Pancreas (tissue), 10 donors: ENCODE measurements at regions not wholly inside any gene's neighbourhood (a gene's known extent, or its start where the extent isn't known, plus 50 kb on each side); places are given as distances from the start of the nearest gene placed in this dataset.
"Not testable (repeated sequence)": the region's sequence is repeated elsewhere in the genome, so short reads cannot be mapped to it uniquely, and the experiment has no call there.

Experiments
- ATAC-seq, 4 donors: fragments of 200-7000 bp; cut with Tn5 transposase; one replicate each; pipeline versions ENCODE4 v1.8.0 to v1.9.1; 2020; ENCODE audit warnings: mild to moderate bottlenecking in 4 of 4, moderate library complexity in 4 of 4
- DNase-seq, 6 donors: peaks; one replicate each; pipeline ENCODE4 v3.0.0-alpha.2; 2020
- FAIRE-seq: peaks from 2 replicates; lab custom pipeline; 2012; peaks lifted over from hg19 to GRCh38; lab: Jason Lieb, UNC
- H3K27ac ChIP-seq, 4 donors: fragments of 200-600 bp; sonication (generic); 1 replicate in 3 of 4; 2 replicates in 1 of 4; pipeline versions ENCODE4 v1.5.0 to v1.8.0; 2020
- H3K27me3 ChIP-seq, 4 donors: fragments of 200-600 bp; one replicate each; pipeline ENCODE4 v1.8.0; 2021
- H3K36me3 ChIP-seq, 3 donors: fragments of 200-600 bp; sonication (generic) in 1 of 3; one replicate each; pipeline versions ENCODE4 v1.5.0 to v1.8.0; 2020 to 2021
- H3K4me1 ChIP-seq, 3 donors: fragments of 200-600 bp; one replicate each; pipeline ENCODE4 v1.8.0; 2021
- H3K4me3 ChIP-seq, 4 donors: fragments of 200-600 bp; sonication (generic) in 2 of 4; one replicate each; pipeline versions ENCODE4 v1.5.0 to v1.8.0; 2020 to 2021
- H3K9me3 ChIP-seq, 4 donors: fragments of 200-600 bp; one replicate each; pipeline ENCODE4 v1.8.0; 2021
- WGBS, 2 donors: extraction: QIAGEN DNeasy Blood & Tissue Kit; methylation state at CpG; one replicate each; pipeline ENCODE4 v1.1.7; 2013; 5-methylcytosine and 5-hydroxymethylcytosine counted together
- intact Hi-C, 3 donors: fragments of 100-400 bp; cut with DNase I; formaldehyde crosslinking; loops; one replicate each; pipeline versions ENCODE4 v1.11.1 to v1.14.2; 2022
- TF ChIP-seq, protein P1 (sequence below), 4 donors: fragments of 200-600 bp; sonication (generic) in 3 of 4; IDR thresholded peaks; one replicate each; pipeline versions ENCODE4 v1.5.0 to v1.8.0; 2021; ENCODE audit warnings: antibody characterized with exemption in 4 of 4
- donor health status: healthy with polysubstance abuse.
- donor health status: DM: no; HTN: no; CAD: no; lungs with moderate emphysema.
- donor health status: DM: no; HTN: no; CAD: no.
- donor health status: control.
- donor health status: control.
- donor health status: Bipolar disorder and iron deficiency.
- donor health status: DM: yes; HTN: yes; CAD: no.
- donor health status: DM: no; HTN: no; CAD: no.
- donor health status: DM: no; HTN: no; CAD: no.
- donor health status: DM: yes; HTN: yes; CAD: no.

DNA sequence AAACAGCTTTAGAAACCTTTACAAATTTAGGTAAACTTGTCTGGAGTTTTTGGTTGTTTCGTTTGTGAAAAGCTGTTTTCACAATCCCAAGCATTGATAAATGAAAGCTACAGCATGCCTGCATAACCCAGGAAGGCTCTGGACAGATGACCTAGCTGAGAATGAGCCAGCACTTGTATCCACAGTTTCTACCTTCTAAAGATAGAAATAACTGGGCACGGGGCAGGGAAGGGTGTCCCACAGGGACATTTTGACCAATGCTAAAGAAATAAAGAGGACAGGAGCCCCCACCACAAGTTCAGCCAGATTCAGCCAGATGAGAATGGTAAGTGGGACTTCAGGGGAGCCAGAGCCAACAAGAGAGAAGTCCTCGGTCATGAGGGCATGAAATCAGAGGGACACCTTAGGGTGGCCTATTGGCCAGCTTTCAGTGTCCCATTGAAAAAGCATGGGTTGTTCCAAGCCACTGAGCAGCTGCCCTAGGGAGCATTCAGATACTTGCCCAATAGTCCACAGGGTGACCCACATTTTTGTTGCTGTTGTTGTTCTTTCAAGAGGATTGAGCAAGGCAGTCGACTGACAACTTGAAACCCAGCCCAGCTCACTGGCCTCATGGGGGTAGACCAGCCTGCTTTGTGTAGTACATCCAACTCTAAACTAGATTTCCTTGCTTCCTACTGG is 140.3 kb upstream of the NUDT4 start:
- Histone ChIP-seq H3K9me3 (no peaks in the 10 kb centered on the region), H3K27me3 (no peaks in the 10 kb centered on the region), H3K4me1 (no peaks in the 10 kb centered on the region), H3K27ac (no peak overlapping the region), H3K36me3 (no peaks in the 10 kb centered on the region), H3K4me3 (no peak overlapping the region)
- FAIRE-seq (no peak), ATAC-seq (peak in 2 of 4 donors; percentile 10 to 25), DNase-seq (no peak)
- TF ChIP-seq, protein P1, sequence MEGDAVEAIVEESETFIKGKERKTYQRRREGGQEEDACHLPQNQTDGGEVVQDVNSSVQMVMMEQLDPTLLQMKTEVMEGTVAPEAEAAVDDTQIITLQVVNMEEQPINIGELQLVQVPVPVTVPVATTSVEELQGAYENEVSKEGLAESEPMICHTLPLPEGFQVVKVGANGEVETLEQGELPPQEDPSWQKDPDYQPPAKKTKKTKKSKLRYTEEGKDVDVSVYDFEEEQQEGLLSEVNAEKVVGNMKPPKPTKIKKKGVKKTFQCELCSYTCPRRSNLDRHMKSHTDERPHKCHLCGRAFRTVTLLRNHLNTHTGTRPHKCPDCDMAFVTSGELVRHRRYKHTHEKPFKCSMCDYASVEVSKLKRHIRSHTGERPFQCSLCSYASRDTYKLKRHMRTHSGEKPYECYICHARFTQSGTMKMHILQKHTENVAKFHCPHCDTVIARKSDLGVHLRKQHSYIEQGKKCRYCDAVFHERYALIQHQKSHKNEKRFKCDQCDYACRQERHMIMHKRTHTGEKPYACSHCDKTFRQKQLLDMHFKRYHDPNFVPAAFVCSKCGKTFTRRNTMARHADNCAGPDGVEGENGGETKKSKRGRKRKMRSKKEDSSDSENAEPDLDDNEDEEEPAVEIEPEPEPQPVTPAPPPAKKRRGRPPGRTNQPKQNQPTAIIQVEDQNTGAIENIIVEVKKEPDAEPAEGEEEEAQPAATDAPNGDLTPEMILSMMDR (IDR thresholded peaks at IDR 0.05) = no peak
- WGBS, 2 donors = 74 to 77% methylated on average over 4 of the region's 4 CpGs
- intact Hi-C loops = no loop called here

DNA sequence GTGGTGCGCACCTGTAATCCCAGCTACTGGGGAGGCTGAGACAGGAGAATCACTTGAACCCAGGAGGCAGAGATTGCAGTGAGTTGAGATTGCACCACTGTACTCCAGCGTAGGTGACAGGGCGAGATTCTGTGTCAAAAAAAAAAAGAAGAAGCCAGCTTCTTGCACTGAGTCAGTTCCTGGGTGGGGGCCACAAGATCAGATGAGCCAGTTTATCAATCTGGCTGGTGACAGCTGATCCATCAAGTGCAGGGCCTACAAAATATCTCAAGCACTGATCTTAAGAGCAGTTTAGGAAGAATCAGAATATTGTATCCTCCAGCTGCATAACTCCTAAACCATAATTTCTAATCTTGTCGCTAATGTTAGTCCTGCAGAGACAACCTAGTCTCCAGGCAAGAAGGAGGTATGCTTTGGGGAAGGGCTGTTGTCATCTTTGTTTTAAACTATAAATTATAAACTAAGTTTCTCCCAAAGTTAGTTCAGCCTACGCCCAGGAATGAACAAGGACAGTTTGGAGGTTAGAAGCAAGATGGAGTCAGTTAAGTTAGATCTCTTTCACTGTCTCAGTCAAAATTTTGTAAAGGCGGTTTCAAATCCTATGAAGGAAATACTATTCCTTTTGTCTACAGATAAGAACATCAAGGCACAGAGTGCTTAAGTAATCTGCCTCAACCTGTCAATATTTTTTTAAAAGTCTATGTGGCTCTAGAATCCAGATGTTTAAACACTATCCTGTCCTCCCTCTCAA is 139.0 kb upstream of the NUDT4 start:
- H3K36me3 ChIP-seq, H3K9me3 ChIP-seq, FAIRE-seq, H3K4me1 ChIP-seq, H3K27ac ChIP-seq, ATAC-seq, H3K4me3 ChIP-seq, DNase-seq, H3K27me3 ChIP-seq, intact Hi-C loops: not testable (repeated sequence)
- 95 to 97% methylated on average over 6 of the region's 6 CpGs for WGBS, 2 donors

DNA sequence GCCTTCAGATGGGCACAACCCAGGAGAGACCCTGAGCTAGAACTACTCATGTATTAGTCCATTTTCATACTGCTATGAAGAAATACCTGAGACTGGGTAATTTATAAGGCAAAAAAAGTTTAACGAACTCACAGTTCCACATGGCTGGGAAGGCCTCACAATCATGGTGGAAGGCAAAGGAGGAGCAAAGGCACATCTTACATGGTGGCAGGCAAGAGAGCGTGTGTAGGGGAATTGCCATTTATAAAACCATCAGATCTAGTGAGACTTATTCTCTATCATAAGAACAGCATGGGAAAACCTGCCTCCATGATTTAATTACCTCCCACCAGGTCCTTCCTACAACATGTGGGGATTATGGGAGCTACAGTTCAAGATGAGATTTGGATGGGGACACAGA is 137.9 kb upstream of the NUDT4 start:
- H3K36me3 ChIP-seq, DNase-seq, H3K9me3 ChIP-seq, H3K4me3 ChIP-seq, H3K27me3 ChIP-seq, ATAC-seq, H3K27ac ChIP-seq, intact Hi-C loops, H3K4me1 ChIP-seq, FAIRE-seq: not testable (repeated sequence)
- WGBS, 2 donors = 81 to 93% methylated on average over 2 of the region's 2 CpGs

DNA sequence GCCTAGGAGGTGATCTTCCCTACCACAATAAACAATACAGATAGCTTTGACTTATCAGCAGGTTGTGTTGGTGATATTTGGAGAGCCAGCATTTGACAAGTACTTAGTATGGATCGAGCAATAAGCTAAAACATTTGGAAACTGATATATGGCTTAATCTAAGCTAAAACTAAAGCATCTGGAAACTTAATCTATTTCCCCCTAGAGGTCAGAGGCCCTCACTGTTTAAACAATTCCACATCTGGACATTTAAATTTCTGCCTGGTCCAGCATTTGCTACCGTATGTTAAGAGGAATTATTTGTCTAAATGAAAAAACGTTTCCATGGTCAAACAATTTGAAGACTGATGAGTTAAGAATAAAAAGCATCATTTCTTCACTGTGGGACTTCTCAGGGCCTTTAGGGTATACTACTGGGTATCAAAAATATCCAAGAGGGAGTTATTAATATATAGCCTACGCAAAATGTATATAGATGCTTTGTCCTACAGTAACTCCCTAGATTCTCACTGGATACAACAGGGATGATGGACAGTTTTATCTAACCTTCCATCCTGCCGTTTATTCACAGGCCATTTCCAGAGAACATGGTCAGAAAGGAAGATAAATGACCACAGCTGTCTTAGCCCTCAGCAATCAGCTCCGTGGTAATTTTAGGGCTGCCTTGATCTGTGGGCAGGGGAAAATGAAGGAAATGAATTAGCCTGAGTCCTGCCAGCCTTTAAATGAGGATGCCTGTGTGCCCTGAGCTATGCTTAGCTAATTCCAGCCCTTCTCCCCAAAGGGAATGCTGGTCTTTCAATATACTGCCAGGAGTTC is 135.4 kb upstream of the NUDT4 start:
- FAIRE-seq = no peak
- TF ChIP-seq, protein P1 (IDR thresholded peaks at IDR 0.05) = no peak
- no peak for DNase-seq
- H3K4me3 ChIP-seq = no peak overlapping the region
- 38 to 43% methylated on average over 6 of the region's 6 CpGs for WGBS, 2 donors
- no peak overlapping the region for H3K27ac ChIP-seq
- H3K36me3 ChIP-seq = no peaks in the 10 kb centered on the region
- H3K9me3 ChIP-seq = no peaks in the 10 kb centered on the region
- no peaks in the 10 kb centered on the region for H3K27me3 ChIP-seq
- H3K4me1 ChIP-seq = no peaks in the 10 kb centered on the region
- intact Hi-C loops = no loop called here
- ATAC-seq = no peak

DNA sequence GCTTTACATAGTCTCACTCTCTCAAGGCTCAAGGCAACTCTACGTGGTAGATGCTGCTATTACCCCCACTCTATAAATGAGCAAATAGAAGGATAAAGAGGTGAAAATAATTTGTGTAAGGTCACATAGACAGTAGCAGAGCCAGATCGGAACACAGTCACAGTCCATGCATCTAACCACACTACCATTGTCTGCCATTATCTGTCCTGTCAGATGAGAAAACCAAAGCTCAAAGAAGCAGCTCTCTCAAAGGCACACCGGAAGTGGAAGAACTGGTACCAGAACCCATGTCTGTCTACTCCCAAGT is 134.4 kb upstream of the NUDT4 start:
- Histone ChIP-seq H3K4me3 (no peak overlapping the region), H3K9me3 (no peaks in the 10 kb centered on the region), H3K27me3 (no peaks in the 10 kb centered on the region), H3K36me3 (no peaks in the 10 kb centered on the region), H3K27ac (peak overlapping the region in 1 of 4 donors; percentile 58), H3K4me1 (no peaks in the 10 kb centered on the region)
- no peak for FAIRE-seq
- TF ChIP-seq, protein P1 (IDR thresholded peaks at IDR 0.05) = no peak
- no peak for ATAC-seq
- DNase-seq = no peak
- WGBS, 2 donors = 70 to 74% methylated on average over 3 of the region's 3 CpGs
- intact Hi-C loops = no loop called here
